ENCODE measurements at regions not wholly inside any gene's neighbourhood (a gene's known extent, or its start where the extent isn't known, plus 50 kb on each side); places are given as distances from the start of the nearest gene placed in this dataset.

GRCh38 chr12:25058012-25058411, 109.1 kb upstream of the BCAT1 start:
- Mint-ChIP-seq H3K4me3 (no peak overlapping the region), H3K36me3 (ENCODE audit: low read depth) (peaks cover 20% of the 10 kb centered on the region), H3K9me3 (no peaks in the 10 kb centered on the region), H3K27ac (no peak overlapping the region), H3K4me1 (ENCODE audit: low read depth) (peaks cover 52% of the 10 kb centered on the region), H3K27me3 (no peaks in the 10 kb centered on the region)
- intact Hi-C loops (cut with micrococcal nuclease) = loop anchor here (5.0 kb wide), 2 partner anchors 34 to 66 kb away; no protein-coding TSS in a partner anchor

- intact Hi-C loops (cut with micrococcal nuclease) = loop anchor here (5.0 kb wide), 2 partner anchors 36 to 64 kb away; no protein-coding TSS in a partner anchor
- Mint-ChIP-seq H3K36me3 (ENCODE audit: low read depth) (peaks cover 12% of the 10 kb centered on the region), H3K27me3 (no peaks in the 10 kb centered on the region), H3K9me3 (no peaks in the 10 kb centered on the region), H3K4me1 (ENCODE audit: low read depth) (peaks cover 54% of the 10 kb centered on the region), H3K27ac (peak overlapping the region; percentile 40), H3K4me3 (peak overlapping the region; percentile 17)
Measured at GRCh38 chr12:25056486-25057130, 107.7 kb upstream of the BCAT1 start.

GRCh38 chr12:25056011-25056410, 107.1 kb upstream of the BCAT1 start:
- intact Hi-C loops (cut with micrococcal nuclease) = loop anchor here (5.0 kb wide), 2 partner anchors 36 to 64 kb away; no protein-coding TSS in a partner anchor
- Mint-ChIP-seq H3K4me3 (peak overlapping the region; percentile 32), H3K27me3 (no peaks in the 10 kb centered on the region), H3K4me1 (ENCODE audit: low read depth) (peaks cover 57% of the 10 kb centered on the region), H3K27ac (no peak overlapping the region), H3K36me3 (ENCODE audit: low read depth) (peaks cover 12% of the 10 kb centered on the region), H3K9me3 (no peaks in the 10 kb centered on the region)

DNA sequence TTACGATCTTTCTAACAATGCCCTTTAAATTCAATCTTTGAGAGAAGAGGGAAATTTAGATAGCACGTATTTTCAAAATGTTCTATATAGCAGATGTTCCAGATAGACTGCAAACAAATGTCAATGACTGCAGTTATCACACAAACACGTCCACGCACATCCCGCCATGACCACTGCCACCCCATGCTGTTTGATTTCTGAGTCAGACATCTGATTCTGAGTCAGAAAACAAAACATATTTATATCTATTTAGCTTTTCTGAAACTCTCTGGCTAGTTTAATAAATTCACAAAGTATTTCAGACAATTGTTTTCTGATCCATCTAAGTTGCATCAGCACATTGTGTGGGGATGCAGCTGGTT, 105.9 kb upstream of the BCAT1 start:
- Mint-ChIP-seq H3K36me3 (ENCODE audit: low read depth) (peaks cover 12% of the 10 kb centered on the region), H3K4me3 (peak overlapping the region; percentile 79), H3K9me3 (no peaks in the 10 kb centered on the region), H3K4me1 (ENCODE audit: low read depth) (peaks cover 54% of the 10 kb centered on the region), H3K27ac (peak overlapping the region; percentile 95), H3K27me3 (no peaks in the 10 kb centered on the region)
- intact Hi-C loops (cut with micrococcal nuclease) = loop anchor here (5.0 kb wide), 4 partner anchors 38 to 147 kb away; no protein-coding TSS in a partner anchor

DNA sequence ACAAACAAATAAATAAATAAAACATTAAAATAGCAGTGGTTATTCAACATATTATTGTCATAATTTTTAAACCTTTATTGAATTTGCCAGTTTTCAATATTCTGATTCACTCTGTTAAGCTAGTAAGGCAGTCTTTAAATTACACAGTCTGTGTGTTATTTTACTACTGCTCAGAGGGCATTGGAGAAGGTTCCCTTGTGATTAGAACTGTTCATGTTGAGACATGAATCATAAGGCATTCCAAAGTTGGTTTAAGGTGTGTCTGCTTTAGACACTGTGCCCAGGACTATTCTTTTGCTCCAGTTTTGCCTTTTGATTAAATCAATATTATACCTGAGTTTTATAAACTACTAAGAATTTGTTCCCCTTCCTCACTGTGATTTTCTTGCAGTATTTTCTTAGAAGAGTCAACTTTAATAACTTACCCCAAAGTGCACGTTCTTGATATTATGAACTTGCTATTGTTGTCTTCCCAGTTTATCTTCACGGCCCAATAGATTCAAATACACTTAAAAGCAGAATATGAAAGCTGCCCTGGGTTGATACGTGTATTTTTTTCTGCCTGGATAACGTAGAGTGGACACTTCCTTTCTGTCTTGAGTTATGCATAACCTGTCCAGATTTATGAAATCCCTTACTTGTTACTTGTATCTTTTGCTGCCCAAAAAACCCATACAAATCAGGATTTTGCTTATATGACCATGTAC, 105.3 kb upstream of the BCAT1 start:
- H3K9me3 Mint-ChIP-seq = no peaks in the 10 kb centered on the region
- peaks cover 54% of the 10 kb centered on the region for H3K4me1 Mint-ChIP-seq (ENCODE audit: low read depth)
- H3K27ac Mint-ChIP-seq = peak overlapping the region; percentile 95
- H3K27me3 Mint-ChIP-seq = no peaks in the 10 kb centered on the region
- peak overlapping the region; percentile 79 for H3K4me3 Mint-ChIP-seq
- peaks cover 12% of the 10 kb centered on the region for H3K36me3 Mint-ChIP-seq (ENCODE audit: low read depth)
- intact Hi-C loops (cut with micrococcal nuclease) = loop anchor here (5.0 kb wide), 2 partner anchors 48 to 147 kb away; no protein-coding TSS in a partner anchor

GRCh38 chr12:25052914-25053211, 104.0 kb upstream of the BCAT1 start:
- peak overlapping the region; percentile 95 for H3K27ac Mint-ChIP-seq
- intact Hi-C loops (cut with micrococcal nuclease) = loop anchor here (1.0 to 5.0 kb wide), 4 partner anchors 20 to 146 kb away; partner anchors contain the start of genes DNAI7 and ETFRF1

DNA sequence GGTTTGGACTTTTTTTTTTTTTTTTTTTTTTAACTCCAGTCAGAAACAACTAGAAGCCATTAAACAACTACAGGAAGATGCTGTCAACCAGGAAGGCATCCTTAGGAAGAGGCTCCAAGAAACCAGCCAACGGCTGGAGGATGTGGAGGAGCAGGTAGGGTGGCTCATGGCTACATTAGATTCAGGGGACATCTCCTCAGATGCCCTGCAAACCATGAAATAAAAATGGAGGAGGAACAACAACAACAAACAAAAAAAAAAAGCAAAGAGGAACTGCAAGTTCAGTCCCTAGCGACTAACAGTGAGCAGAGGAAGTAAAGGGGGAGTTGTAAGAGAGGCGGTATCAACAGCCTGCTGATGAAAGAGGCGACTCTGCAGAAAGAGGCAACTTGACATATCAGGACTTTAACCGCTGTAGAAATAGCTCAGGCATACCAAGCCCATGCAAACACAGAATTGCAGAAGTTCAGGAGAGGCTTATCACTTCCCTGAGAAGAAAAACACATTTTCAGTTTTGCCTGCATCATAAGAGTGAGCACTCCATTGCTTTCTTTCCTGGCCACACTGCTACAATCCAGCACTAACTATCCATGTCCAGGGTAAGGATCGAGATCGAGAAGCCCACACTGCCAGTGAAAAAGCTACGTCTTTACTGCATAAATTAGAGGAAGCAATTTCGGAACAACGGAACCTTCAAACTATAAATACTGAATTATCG, 103.5 kb upstream of the BCAT1 start:
- intact Hi-C loops (cut with micrococcal nuclease) = loop anchor here (1.0 to 5.0 kb wide), 4 partner anchors 20 to 145 kb away; partner anchors contain the start of genes DNAI7 and ETFRF1
- H3K27ac Mint-ChIP-seq = peak overlapping the region; percentile 95
- H3K27me3 Mint-ChIP-seq = no peaks in the 10 kb centered on the region
- peaks cover 5% of the 10 kb centered on the region for H3K9me3 Mint-ChIP-seq
- H3K4me3 Mint-ChIP-seq = peak overlapping the region; percentile 84
- H3K4me1 Mint-ChIP-seq (ENCODE audit: low read depth) = peaks cover 47% of the 10 kb centered on the region
- H3K36me3 Mint-ChIP-seq (ENCODE audit: low read depth) = peaks cover 12% of the 10 kb centered on the region

More at GRCh38 chr12:25052914-25053211, 104.0 kb upstream of the BCAT1 start:
- Mint-ChIP-seq H3K9me3 (peaks cover under 1% of the 10 kb centered on the region), H3K27me3 (no peaks in the 10 kb centered on the region), H3K4me1 (ENCODE audit: low read depth) (peaks cover 52% of the 10 kb centered on the region), H3K4me3 (peak overlapping the region; percentile 84), H3K36me3 (ENCODE audit: low read depth) (peaks cover 12% of the 10 kb centered on the region)

- intact Hi-C loops (cut with micrococcal nuclease) = loop anchor here (1.0 to 5.0 kb wide), 4 partner anchors 21 to 144 kb away; partner anchors contain the start of genes DNAI7 and ETFRF1
- peaks cover 41% of the 10 kb centered on the region for H3K4me1 Mint-ChIP-seq (ENCODE audit: low read depth)
- peaks cover 12% of the 10 kb centered on the region for H3K36me3 Mint-ChIP-seq (ENCODE audit: low read depth)
Measured at GRCh38 chr12:25051656-25052195, 102.8 kb upstream of the BCAT1 start.

GRCh38 chr12:25051171-25051570, 102.3 kb upstream of the BCAT1 start:
- intact Hi-C loops (cut with micrococcal nuclease) = loop anchor here (5.0 kb wide), 2 partner anchors 51 to 144 kb away; no protein-coding TSS in a partner anchor
- Mint-ChIP-seq H3K9me3 (peaks cover 17% of the 10 kb centered on the region), H3K27me3 (no peaks in the 10 kb centered on the region), H3K4me3 (no peak overlapping the region), H3K36me3 (ENCODE audit: low read depth) (peaks cover 12% of the 10 kb centered on the region), H3K4me1 (ENCODE audit: low read depth) (peaks cover 35% of the 10 kb centered on the region), H3K27ac (peak overlapping the region; percentile 95)

More at GRCh38 chr12:25051656-25052195, 102.8 kb upstream of the BCAT1 start:
- Mint-ChIP-seq H3K27ac (peak overlapping the region; percentile 95), H3K9me3 (peaks cover 12% of the 10 kb centered on the region), H3K4me3 (peak overlapping the region; percentile 84), H3K27me3 (no peaks in the 10 kb centered on the region)

DNA sequence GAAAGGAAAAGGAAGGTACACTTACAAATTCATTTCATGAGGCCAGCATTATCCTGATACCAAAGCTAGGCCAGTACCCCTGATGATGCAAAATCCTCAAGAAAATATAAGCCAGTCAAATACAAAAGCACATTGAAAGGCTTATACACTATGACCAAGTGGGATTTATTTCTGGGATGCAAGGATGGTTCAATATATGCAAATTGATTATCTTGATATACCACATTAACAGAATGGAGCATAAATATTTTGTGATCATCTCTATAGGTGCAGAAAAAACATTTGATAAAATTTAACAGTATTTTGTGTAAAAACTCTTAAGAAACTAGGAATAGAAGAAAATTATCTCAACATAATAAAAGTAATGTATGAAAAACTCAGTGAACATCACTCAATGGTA, 97.0 kb upstream of the BCAT1 start:
- Mint-ChIP-seq H3K9me3 (peaks cover 25% of the 10 kb centered on the region), H3K4me1 (ENCODE audit: low read depth) (peaks cover 11% of the 10 kb centered on the region), H3K27me3 (no peaks in the 10 kb centered on the region), H3K27ac (no peak overlapping the region), H3K36me3 (ENCODE audit: low read depth) (no peaks in the 10 kb centered on the region), H3K4me3 (no peak overlapping the region)
- intact Hi-C loops (cut with micrococcal nuclease) = no loop called here

DNA sequence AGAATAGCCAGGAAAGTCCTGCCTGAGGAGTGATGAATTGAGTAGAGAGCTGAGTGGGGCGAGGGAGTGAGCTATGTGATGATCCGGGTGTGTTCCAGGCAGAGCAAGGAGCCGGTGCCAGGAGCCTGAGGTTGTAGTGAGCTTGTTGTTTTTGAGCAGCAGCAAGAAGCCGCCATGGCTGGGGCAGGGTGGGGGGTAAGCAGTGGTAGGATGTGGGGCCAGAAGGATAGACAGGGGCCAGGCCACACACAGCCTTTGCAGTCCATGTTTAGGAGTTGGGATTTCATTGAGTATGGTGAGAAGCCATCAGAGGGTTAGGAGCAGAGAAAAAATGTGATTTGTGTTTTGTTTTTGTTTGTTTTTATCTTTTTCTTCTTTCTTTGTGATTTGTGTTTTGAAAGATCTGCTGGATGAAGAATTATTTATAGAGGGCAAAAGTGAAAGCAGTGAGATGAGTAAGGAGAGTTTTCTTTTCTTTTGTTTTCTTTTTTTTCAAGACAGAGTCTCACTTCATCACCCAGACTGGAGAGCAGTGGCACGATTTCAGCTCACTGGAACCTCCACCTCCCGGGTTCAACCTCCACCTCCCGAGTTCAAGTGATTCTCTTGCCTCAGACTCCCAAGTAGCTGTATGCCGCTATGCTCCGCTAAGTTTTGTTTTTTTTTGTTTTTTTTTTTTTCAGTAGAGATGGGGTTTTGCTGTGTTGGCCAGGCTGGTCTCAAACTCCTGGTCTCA, 92.3 kb upstream of the BCAT1 start:
- H3K4me3 Mint-ChIP-seq = no peak overlapping the region
- intact Hi-C loops (cut with micrococcal nuclease) = no loop called here
- no peaks in the 10 kb centered on the region for H3K36me3 Mint-ChIP-seq (ENCODE audit: low read depth)

DNA sequence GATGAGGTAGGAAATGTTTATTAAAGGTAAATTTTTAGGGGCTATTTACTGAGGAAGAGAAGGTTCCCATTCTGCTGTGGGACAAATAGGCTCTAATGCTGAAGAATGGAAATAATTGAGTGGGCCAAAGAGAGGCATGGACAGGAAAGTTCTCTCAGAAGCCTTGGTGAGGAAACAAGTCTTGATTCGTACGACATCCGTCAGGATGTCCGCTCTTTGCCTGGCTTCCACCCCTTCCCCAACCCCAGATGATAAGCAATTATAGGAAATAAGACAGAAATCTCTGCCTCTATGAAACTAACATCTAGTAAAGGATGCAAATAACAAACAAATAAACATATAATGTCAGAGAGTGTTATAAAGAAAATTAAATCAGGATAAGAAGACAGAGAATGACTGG, 91.7 kb upstream of the BCAT1 start:
- Mint-ChIP-seq H3K27ac (peak overlapping the region; percentile 28), H3K27me3 (no peaks in the 10 kb centered on the region), H3K4me1 (ENCODE audit: low read depth) (peaks cover 15% of the 10 kb centered on the region), H3K36me3 (ENCODE audit: low read depth) (no peaks in the 10 kb centered on the region), H3K4me3 (no peak overlapping the region), H3K9me3 (peaks cover 2% of the 10 kb centered on the region)
- intact Hi-C loops (cut with micrococcal nuclease) = no loop called here

More for the DNA sequence above, 92.3 kb upstream of the BCAT1 start:
- Mint-ChIP-seq H3K4me1 (ENCODE audit: low read depth) (peaks cover 15% of the 10 kb centered on the region), H3K9me3 (peaks cover 8% of the 10 kb centered on the region), H3K27ac (peak overlapping the region; percentile 7), H3K27me3 (no peaks in the 10 kb centered on the region)

DNA sequence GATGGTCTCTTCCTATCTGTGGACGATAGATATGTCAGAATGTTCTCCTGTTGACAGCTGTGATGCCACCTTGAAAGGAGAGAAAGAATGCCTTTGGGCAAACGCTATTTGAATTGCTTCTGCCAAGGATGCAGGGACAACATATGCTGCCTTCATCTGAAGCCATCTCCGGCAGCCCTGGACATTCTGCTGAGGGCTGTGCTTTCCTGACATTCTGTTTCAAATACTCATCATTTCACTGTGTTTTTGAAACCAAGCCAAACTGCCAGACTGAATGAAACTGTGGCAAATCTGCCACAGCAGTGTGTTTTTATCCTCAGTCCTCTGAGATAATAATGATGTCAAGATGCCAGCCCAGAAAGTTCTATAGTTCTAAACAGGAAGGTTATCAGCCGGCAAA, 85.8 kb upstream of the BCAT1 start:
- intact Hi-C loops (cut with micrococcal nuclease) = no loop called here
- H3K9me3 Mint-ChIP-seq = no peaks in the 10 kb centered on the region

More for the DNA sequence above, 85.8 kb upstream of the BCAT1 start:
- H3K36me3 Mint-ChIP-seq (ENCODE audit: low read depth) = no peaks in the 10 kb centered on the region
- no peaks in the 10 kb centered on the region for H3K4me1 Mint-ChIP-seq (ENCODE audit: low read depth)
- H3K27me3 Mint-ChIP-seq = no peaks in the 10 kb centered on the region
- no peak overlapping the region for H3K4me3 Mint-ChIP-seq
- no peak overlapping the region for H3K27ac Mint-ChIP-seq
